ENCODE measurements at regions not wholly inside any gene's neighbourhood (a gene's known extent, or its start where the extent isn't known, plus 50 kb on each side); places are given as distances from the start of the nearest gene placed in this dataset.

- TF ChIP-seq EZH2 (IDR thresholded peaks at IDR 0.05; ENCODE audit: low read length, missing control alignments), result no peak
- TF ChIP-seq CTCF (conservative IDR thresholded peaks at IDR 0.05 in 1 of 2, IDR thresholded peaks at IDR 0.05 in 1 of 2; ENCODE audit: low read depth in 1 of 2, low read length in 2 of 2), result no peak
- Histone ChIP-seq H3K4me2 (ENCODE audit: extremely low read depth, insufficient read depth, low read length) (no peak overlapping the region), H3K4me3 (replicated peaks in 1 of 4; ENCODE audit: control extremely low read depth in 1 of 4, insufficient read depth in 1 of 4, low read depth in 3 of 4, low read length in 4 of 4) (no peak overlapping the region), H3K27ac (ENCODE audit: insufficient read depth, low read length) (no peak overlapping the region), H2AFZ (ENCODE audit: low read length) (no peak overlapping the region), H3K9me3 (ENCODE audit: control insufficient read depth, insufficient read depth, low read depth, low read length) (no peaks in the 10 kb centered on the region), H3K9ac (ENCODE audit: insufficient read depth, low read length) (no peak overlapping the region), H4K20me1 (ENCODE audit: control insufficient read depth, extremely low read depth, insufficient read depth, low read length) (no peaks in the 10 kb centered on the region), H3K79me2 (ENCODE audit: control insufficient read depth, insufficient read depth, low read length) (no peaks in the 10 kb centered on the region), H3K4me1 (ENCODE audit: control insufficient read depth, extremely low read depth, insufficient read depth, low read length) (no peaks in the 10 kb centered on the region), H3K27me3 (ENCODE audit: control insufficient read depth, insufficient read depth, low read length) (no peaks in the 10 kb centered on the region), H3K36me3 (ENCODE audit: control insufficient read depth, insufficient read depth, low read length) (no peaks in the 10 kb centered on the region)
- peak in 1 of 2 donors; percentile 71 for DNase-seq (ENCODE audit: low read depth in 2 of 2)
These were observed 318.7 kb downstream of the NOL4 start for GRCh38 chr18:33906046-33906445.

- Histone ChIP-seq H3K79me2 (ENCODE audit: control insufficient read depth, insufficient read depth, low read length) (no peaks in the 10 kb centered on the region), H2AFZ (ENCODE audit: low read length) (no peak overlapping the region), H3K36me3 (ENCODE audit: control insufficient read depth, insufficient read depth, low read length) (no peaks in the 10 kb centered on the region), H3K4me2 (ENCODE audit: extremely low read depth, insufficient read depth, low read length) (no peak overlapping the region), H3K4me1 (ENCODE audit: control insufficient read depth, extremely low read depth, insufficient read depth, low read length) (no peaks in the 10 kb centered on the region), H3K27me3 (ENCODE audit: control insufficient read depth, insufficient read depth, low read length) (no peaks in the 10 kb centered on the region), H3K9ac (ENCODE audit: insufficient read depth, low read length) (no peak overlapping the region), H3K27ac (ENCODE audit: insufficient read depth, low read length) (no peak overlapping the region), H3K4me3 (replicated peaks in 1 of 4; ENCODE audit: control extremely low read depth in 1 of 4, insufficient read depth in 1 of 4, low read depth in 3 of 4, low read length in 4 of 4) (no peak overlapping the region), H4K20me1 (ENCODE audit: control insufficient read depth, extremely low read depth, insufficient read depth, low read length) (no peaks in the 10 kb centered on the region), H3K9me3 (ENCODE audit: control insufficient read depth, insufficient read depth, low read depth, low read length) (no peaks in the 10 kb centered on the region)
- TF ChIP-seq EZH2 (IDR thresholded peaks at IDR 0.05; ENCODE audit: low read length, missing control alignments) (no peak), CTCF (conservative IDR thresholded peaks at IDR 0.05 in 1 of 2, IDR thresholded peaks at IDR 0.05 in 1 of 2; ENCODE audit: low read depth in 1 of 2, low read length in 2 of 2) (no peak)
- DNase-seq (ENCODE audit: low read depth in 2 of 2), result no peak
These were observed 322.7 kb downstream of the NOL4 start for GRCh38 chr18:33901894-33902512.

GRCh38 chr18:33900638-33901037, 322.6 kb downstream of the ASXL3 start:
- Histone ChIP-seq H3K9ac (ENCODE audit: insufficient read depth, low read length) (no peak overlapping the region), H3K4me3 (replicated peaks in 1 of 4; ENCODE audit: control extremely low read depth in 1 of 4, insufficient read depth in 1 of 4, low read depth in 3 of 4, low read length in 4 of 4) (no peak overlapping the region), H3K79me2 (ENCODE audit: control insufficient read depth, insufficient read depth, low read length) (no peaks in the 10 kb centered on the region), H4K20me1 (ENCODE audit: control insufficient read depth, extremely low read depth, insufficient read depth, low read length) (no peaks in the 10 kb centered on the region), H3K9me3 (ENCODE audit: control insufficient read depth, insufficient read depth, low read depth, low read length) (no peaks in the 10 kb centered on the region), H3K27ac (ENCODE audit: insufficient read depth, low read length) (no peak overlapping the region), H3K4me1 (ENCODE audit: control insufficient read depth, extremely low read depth, insufficient read depth, low read length) (no peaks in the 10 kb centered on the region), H3K4me2 (ENCODE audit: extremely low read depth, insufficient read depth, low read length) (no peak overlapping the region), H3K36me3 (ENCODE audit: control insufficient read depth, insufficient read depth, low read length) (no peaks in the 10 kb centered on the region), H2AFZ (ENCODE audit: low read length) (no peak overlapping the region), H3K27me3 (ENCODE audit: control insufficient read depth, insufficient read depth, low read length) (no peaks in the 10 kb centered on the region)
- no peak for DNase-seq (ENCODE audit: low read depth in 2 of 2)
- TF ChIP-seq EZH2 (IDR thresholded peaks at IDR 0.05; ENCODE audit: low read length, missing control alignments) (no peak), CTCF (conservative IDR thresholded peaks at IDR 0.05 in 1 of 2, IDR thresholded peaks at IDR 0.05 in 1 of 2; ENCODE audit: low read depth in 1 of 2, low read length in 2 of 2) (no peak)
